Bronchial epithelial cell (primary cell): ENCODE measurements at regions not wholly inside any gene's neighbourhood (a gene's known extent, or its start where the extent isn't known, plus 50 kb on each side); places are given as distances from the start of the nearest gene placed in this dataset.
A peak's percentile ranks its signal among the peaks of the same experiment; 100 is the strongest.

ENCODE experiments used
- DNase-seq: peaks from one replicate; pipeline ENCODE4 v3.0.0-alpha.2; 2010; ENCODE audit warnings: low read depth
- FAIRE-seq: peaks from 2 replicates; lab custom pipeline; 2011; peaks lifted over from hg19 to GRCh38; lab: Jason Lieb, UNC
- H3K27me3 ChIP-seq: 2 replicates; pipeline ENCODE4 v1.5.1; 2011; ENCODE audit warnings: low read length; ENCODE audit not compliant: control insufficient read depth, insufficient read depth
- H3K36me3 ChIP-seq: 2 replicates; pipeline ENCODE4 v1.5.1; 2011; ENCODE audit warnings: low read length; ENCODE audit not compliant: control insufficient read depth, insufficient read depth
- H3K4me3 ChIP-seq: 2 replicates; pipeline ENCODE4 v1.5.1; 2011; ENCODE audit warnings: mild to moderate bottlenecking, low read depth, low read length, control low read depth
- CTCF ChIP-seq: IDR thresholded peaks from 2 replicates; pipeline ENCODE4 v1.5.1; 2011; ENCODE audit warnings: mild to moderate bottlenecking, moderate library complexity, low read length, control low read depth, inconsistent platforms; ENCODE audit not compliant: insufficient read depth, severe bottlenecking

DNA sequence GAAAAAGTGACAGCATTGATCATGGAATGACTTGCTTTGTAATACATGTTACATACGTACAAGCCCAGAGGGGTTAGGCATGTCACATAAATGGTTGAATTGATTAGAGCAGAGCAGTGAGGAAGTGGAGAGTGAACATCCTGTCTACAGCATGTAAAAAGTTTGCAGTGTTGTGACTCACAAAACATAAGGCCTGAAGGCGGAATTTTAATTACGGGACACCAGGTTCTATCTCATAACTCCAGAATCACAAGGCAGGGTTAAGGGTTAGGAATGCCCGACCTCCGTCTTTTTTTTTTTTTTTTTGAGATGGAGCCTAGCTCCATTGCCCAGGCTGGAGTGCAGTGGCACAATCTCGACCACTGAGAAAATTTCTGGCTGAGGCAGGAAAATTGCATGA, 83.9 kb downstream of the MUC16 start:
- H3K27me3 ChIP-seq = no peaks in the 10 kb centered on the region
- FAIRE-seq (no peak), DNase-seq (no peak)
- TF ChIP-seq CTCF = no peak
- H3K36me3 ChIP-seq = no peaks in the 10 kb centered on the region
- H3K4me3 ChIP-seq = no peak overlapping the region

DNA sequence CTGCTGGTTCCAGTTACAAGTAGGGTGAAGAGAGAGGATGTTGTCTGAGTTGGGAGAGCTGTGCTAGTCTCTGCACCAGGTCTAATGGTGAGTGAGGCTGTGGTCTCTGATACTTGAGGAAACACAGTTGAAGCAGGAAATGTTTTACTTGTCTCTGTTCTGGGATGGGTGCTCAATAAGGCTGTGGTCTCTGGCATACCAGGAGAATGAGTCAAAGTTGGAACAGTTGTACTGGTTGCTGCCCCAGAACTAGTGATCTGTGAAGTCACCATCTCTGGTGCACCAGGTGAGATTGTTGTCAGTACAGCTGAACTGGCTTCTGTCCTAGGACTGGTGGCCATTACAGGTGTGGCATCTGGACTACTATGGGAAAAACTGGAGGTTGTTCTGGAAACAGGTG, 74.7 kb downstream of the MUC16 start:
- no peaks in the 10 kb centered on the region for H3K36me3 ChIP-seq
- FAIRE-seq (no peak), DNase-seq (peak; percentile 7)
- TF ChIP-seq CTCF = no peak
- H3K4me3 ChIP-seq = no peak overlapping the region
- no peaks in the 10 kb centered on the region for H3K27me3 ChIP-seq

GRCh38 chr19:8938576-8938975, 71.6 kb downstream of the MUC16 start:
- TF ChIP-seq CTCF = no peak
- H3K36me3 ChIP-seq = no peaks in the 10 kb centered on the region
- DNase-seq (no peak), FAIRE-seq (no peak)
- H3K4me3 ChIP-seq = no peak overlapping the region
- no peaks in the 10 kb centered on the region for H3K27me3 ChIP-seq
